Stromal cell of bone marrow (primary cell): ENCODE measurements at regions not wholly inside any gene's neighbourhood (a gene's known extent, or its start where the extent isn't known, plus 50 kb on each side); places are given as distances from the start of the nearest gene placed in this dataset.

Source experiments
- DNase-seq: peaks from one replicate; pipeline ENCODE4 v3.0.0-alpha.2; 2012; ENCODE audit warnings: low read depth

GRCh38 chr2:16254356-16254965 is 314.1 kb downstream of the MYCN start:
- no peak for DNase-seq

GRCh38 chr2:16253291-16253690 is 312.9 kb downstream of the MYCN start:
- no peak for DNase-seq

GRCh38 chr2:16252891-16253290 is 312.5 kb downstream of the MYCN start:
- no peak for DNase-seq

- DNase-seq: no peak
These were observed 311.9 kb downstream of the MYCN start for GRCh38 chr2:16252251-16252650.

GRCh38 chr2:16251511-16252225 is 311.3 kb downstream of the MYCN start:
- DNase-seq: no peak

GRCh38 chr2:16250886-16251285 is 310.5 kb downstream of the MYCN start:
- no peak for DNase-seq

- no peak for DNase-seq
These were observed 310.1 kb downstream of the MYCN start for GRCh38 chr2:16250466-16250865.

- DNase-seq: no peak
These were observed 309.7 kb downstream of the MYCN start for GRCh38 chr2:16250056-16250425.

- no peak for DNase-seq
These were observed 309.1 kb downstream of the MYCN start for GRCh38 chr2:16249246-16250055.

- DNase-seq: no peak
These were observed 308.3 kb downstream of the MYCN start for GRCh38 chr2:16248571-16249105.

GRCh38 chr2:16247326-16248122 is 307.2 kb downstream of the MYCN start:
- DNase-seq: no peak

GRCh38 chr2:16246911-16247310 is 306.6 kb downstream of the MYCN start:
- DNase-seq: no peak

GRCh38 chr2:16246281-16246850 is 306.0 kb downstream of the MYCN start:
- DNase-seq: no peak

- no peak for DNase-seq
These were observed 305.2 kb downstream of the MYCN start for GRCh38 chr2:16245481-16246054.

GRCh38 chr2:16244966-16245320 is 304.6 kb downstream of the MYCN start:
- DNase-seq: no peak

GRCh38 chr2:16244153-16244965 is 304.0 kb downstream of the MYCN start:
- no peak for DNase-seq

- no peak for DNase-seq
These were observed 303.2 kb downstream of the MYCN start for GRCh38 chr2:16243411-16243996.

GRCh38 chr2:16242906-16243305 is 302.6 kb downstream of the MYCN start:
- no peak for DNase-seq

- DNase-seq: no peak
These were observed 301.1 kb downstream of the MYCN start for GRCh38 chr2:16241166-16242160.
